ENCODE measurements at regions not wholly inside any gene's neighbourhood (a gene's known extent, or its start where the extent isn't known, plus 50 kb on each side); places are given as distances from the start of the nearest gene placed in this dataset.

- WGBS = 54% methylated on average over 1 of the region's 1 CpG
- Histone ChIP-seq H3K27me3 (ENCODE audit: control insufficient read depth in 4 of 4, insufficient read depth in 4 of 4, low read length in 3 of 4) (no peaks in the 10 kb centered on the region), H3K9me3 (ENCODE audit: control insufficient read depth in 4 of 4, low read length in 3 of 4) (peaks cover 0 to 5% (median 0%) of the 10 kb centered on the region in 4 donors), H3K4me1 (ENCODE audit: control insufficient read depth in 4 of 4, insufficient read depth in 4 of 4, low read length in 3 of 4) (no peaks in the 10 kb centered on the region), H3K4me3 (ENCODE audit: low read depth in 1 of 3, low read length in 3 of 3) (no peak overlapping the region), H3K9ac (ENCODE audit: low read depth in 1 of 2, low read length in 2 of 2) (no peak overlapping the region), H3K27ac (ENCODE audit: low read depth in 1 of 2, low read length in 2 of 2) (no peak overlapping the region), H3K36me3 (ENCODE audit: control insufficient read depth in 4 of 4, insufficient read depth in 3 of 4, low read depth in 1 of 4, low read length in 3 of 4) (no peaks in the 10 kb centered on the region)
- DNase-seq (ENCODE audit: low spot score) = no peak
- no peak for TF ChIP-seq HNF4G (IDR thresholded peaks at IDR 0.05)
- no peak for TF ChIP-seq FOXA1 (IDR thresholded peaks at IDR 0.05)
- TF ChIP-seq, protein P1, sequence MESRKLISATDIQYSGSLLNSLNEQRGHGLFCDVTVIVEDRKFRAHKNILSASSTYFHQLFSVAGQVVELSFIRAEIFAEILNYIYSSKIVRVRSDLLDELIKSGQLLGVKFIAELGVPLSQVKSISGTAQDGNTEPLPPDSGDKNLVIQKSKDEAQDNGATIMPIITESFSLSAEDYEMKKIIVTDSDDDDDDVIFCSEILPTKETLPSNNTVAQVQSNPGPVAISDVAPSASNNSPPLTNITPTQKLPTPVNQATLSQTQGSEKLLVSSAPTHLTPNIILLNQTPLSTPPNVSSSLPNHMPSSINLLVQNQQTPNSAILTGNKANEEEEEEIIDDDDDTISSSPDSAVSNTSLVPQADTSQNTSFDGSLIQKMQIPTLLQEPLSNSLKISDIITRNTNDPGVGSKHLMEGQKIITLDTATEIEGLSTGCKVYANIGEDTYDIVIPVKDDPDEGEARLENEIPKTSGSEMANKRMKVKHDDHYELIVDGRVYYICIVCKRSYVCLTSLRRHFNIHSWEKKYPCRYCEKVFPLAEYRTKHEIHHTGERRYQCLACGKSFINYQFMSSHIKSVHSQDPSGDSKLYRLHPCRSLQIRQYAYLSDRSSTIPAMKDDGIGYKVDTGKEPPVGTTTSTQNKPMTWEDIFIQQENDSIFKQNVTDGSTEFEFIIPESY (IDR thresholded peaks at IDR 0.05) = no peak
- TF ChIP-seq, protein P2, sequence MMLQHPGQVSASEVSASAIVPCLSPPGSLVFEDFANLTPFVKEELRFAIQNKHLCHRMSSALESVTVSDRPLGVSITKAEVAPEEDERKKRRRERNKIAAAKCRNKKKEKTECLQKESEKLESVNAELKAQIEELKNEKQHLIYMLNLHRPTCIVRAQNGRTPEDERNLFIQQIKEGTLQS (IDR thresholded peaks at IDR 0.05) = no peak
- TF ChIP-seq, protein P3, sequence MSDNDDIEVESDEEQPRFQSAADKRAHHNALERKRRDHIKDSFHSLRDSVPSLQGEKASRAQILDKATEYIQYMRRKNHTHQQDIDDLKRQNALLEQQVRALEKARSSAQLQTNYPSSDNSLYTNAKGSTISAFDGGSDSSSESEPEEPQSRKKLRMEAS (IDR thresholded peaks at IDR 0.05) = no peak
- no peak for TF ChIP-seq YY1 (IDR thresholded peaks at IDR 0.05)
- no peak for TF ChIP-seq FOXA2 (IDR thresholded peaks at IDR 0.05)
- no peak for TF ChIP-seq JUND (IDR thresholded peaks at IDR 0.05)
- TF ChIP-seq, protein P4, sequence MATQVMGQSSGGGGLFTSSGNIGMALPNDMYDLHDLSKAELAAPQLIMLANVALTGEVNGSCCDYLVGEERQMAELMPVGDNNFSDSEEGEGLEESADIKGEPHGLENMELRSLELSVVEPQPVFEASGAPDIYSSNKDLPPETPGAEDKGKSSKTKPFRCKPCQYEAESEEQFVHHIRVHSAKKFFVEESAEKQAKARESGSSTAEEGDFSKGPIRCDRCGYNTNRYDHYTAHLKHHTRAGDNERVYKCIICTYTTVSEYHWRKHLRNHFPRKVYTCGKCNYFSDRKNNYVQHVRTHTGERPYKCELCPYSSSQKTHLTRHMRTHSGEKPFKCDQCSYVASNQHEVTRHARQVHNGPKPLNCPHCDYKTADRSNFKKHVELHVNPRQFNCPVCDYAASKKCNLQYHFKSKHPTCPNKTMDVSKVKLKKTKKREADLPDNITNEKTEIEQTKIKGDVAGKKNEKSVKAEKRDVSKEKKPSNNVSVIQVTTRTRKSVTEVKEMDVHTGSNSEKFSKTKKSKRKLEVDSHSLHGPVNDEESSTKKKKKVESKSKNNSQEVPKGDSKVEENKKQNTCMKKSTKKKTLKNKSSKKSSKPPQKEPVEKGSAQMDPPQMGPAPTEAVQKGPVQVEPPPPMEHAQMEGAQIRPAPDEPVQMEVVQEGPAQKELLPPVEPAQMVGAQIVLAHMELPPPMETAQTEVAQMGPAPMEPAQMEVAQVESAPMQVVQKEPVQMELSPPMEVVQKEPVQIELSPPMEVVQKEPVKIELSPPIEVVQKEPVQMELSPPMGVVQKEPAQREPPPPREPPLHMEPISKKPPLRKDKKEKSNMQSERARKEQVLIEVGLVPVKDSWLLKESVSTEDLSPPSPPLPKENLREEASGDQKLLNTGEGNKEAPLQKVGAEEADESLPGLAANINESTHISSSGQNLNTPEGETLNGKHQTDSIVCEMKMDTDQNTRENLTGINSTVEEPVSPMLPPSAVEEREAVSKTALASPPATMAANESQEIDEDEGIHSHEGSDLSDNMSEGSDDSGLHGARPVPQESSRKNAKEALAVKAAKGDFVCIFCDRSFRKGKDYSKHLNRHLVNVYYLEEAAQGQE (IDR thresholded peaks at IDR 0.05) = no peak
- TF ChIP-seq CTCF (IDR thresholded peaks at IDR 0.05; ENCODE audit: low read depth, low read length, missing input control) = no peak
- no peak for TF ChIP-seq SP1 (IDR thresholded peaks at IDR 0.05)
- TF ChIP-seq RAD21 (IDR thresholded peaks at IDR 0.05) = no peak
- TF ChIP-seq HNF4A (conservative IDR thresholded peaks at IDR 0.05) = no peak
- no peak for TF ChIP-seq NR2F2 (IDR thresholded peaks at IDR 0.05)
- no peak for TF ChIP-seq EGR1 (IDR thresholded peaks at IDR 0.05; ENCODE audit: low read depth in 2 of 2)
- no peak for TF ChIP-seq GABPA (IDR thresholded peaks at IDR 0.05 in 1 of 2, conservative IDR thresholded peaks at IDR 0.05 in 1 of 2)
These were observed 200.4 kb downstream of the DKK1 start for GRCh38 chr10:52514481-52514880.

DNA sequence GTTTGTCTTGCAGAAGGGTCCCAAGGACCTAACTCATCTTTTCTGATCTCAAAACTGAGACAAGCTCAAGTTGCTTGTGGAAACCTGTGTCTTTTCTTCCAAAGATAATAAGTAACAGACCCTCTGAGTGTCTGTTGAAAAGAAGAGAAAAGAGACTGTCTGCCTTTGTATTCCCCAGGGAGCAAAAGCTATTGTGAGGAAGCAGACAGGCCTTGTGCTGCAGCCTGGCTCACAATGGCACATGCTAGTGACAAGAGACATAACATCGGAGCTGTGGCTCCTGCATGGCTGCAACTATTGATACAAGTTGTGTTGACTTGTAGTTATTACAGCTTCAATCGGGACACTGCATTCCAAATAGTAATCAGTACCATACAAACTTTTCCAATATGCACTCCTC is 202.9 kb downstream of the DKK1 start:
- 29% methylated on average over 2 of the region's 2 CpGs for WGBS
- DNase-seq (ENCODE audit: low spot score) = no peak
- H3K9ac ChIP-seq (ENCODE audit: low read depth in 1 of 2, low read length in 2 of 2) = no peak overlapping the region
- no peak overlapping the region for H3K27ac ChIP-seq (ENCODE audit: low read depth in 1 of 2, low read length in 2 of 2)
- H3K27me3 ChIP-seq (ENCODE audit: control insufficient read depth in 4 of 4, insufficient read depth in 4 of 4, low read length in 3 of 4) = peaks cover 0 to 3% (median 0%) of the 10 kb centered on the region in 4 donors
- no peaks in the 10 kb centered on the region for H3K9me3 ChIP-seq (ENCODE audit: control insufficient read depth in 4 of 4, low read length in 3 of 4)
- no peaks in the 10 kb centered on the region for H3K4me1 ChIP-seq (ENCODE audit: control insufficient read depth in 4 of 4, insufficient read depth in 4 of 4, low read length in 3 of 4)
- no peaks in the 10 kb centered on the region for H3K36me3 ChIP-seq (ENCODE audit: control insufficient read depth in 4 of 4, insufficient read depth in 3 of 4, low read depth in 1 of 4, low read length in 3 of 4)
- H3K4me3 ChIP-seq (ENCODE audit: low read depth in 1 of 3, low read length in 3 of 3) = no peak overlapping the region
- TF ChIP-seq RAD21 (IDR thresholded peaks at IDR 0.05) (no peak), EGR1 (IDR thresholded peaks at IDR 0.05; ENCODE audit: low read depth in 2 of 2) (no peak), HNF4G (IDR thresholded peaks at IDR 0.05) (no peak), TAF1 (conservative IDR thresholded peaks at IDR 0.05) (no peak), FOXA1 (IDR thresholded peaks at IDR 0.05) (no peak), SP1 (IDR thresholded peaks at IDR 0.05) (no peak), YY1 (IDR thresholded peaks at IDR 0.05) (no peak), GABPA (IDR thresholded peaks at IDR 0.05 in 1 of 2, conservative IDR thresholded peaks at IDR 0.05 in 1 of 2) (no peak), RXRA (IDR thresholded peaks at IDR 0.05) (no peak)
- TF ChIP-seq, protein P4 (IDR thresholded peaks at IDR 0.05) = no peak
- TF ChIP-seq, protein P1 (IDR thresholded peaks at IDR 0.05) = no peak
- TF ChIP-seq, protein P2 (IDR thresholded peaks at IDR 0.05) = no peak
